DMS 273 treated with DMSO at 0.1 percent for 48 hours (cell line): ENCODE measurements at regions not wholly inside any gene's neighbourhood (a gene's known extent, or its start where the extent isn't known, plus 50 kb on each side); places are given as distances from the start of the nearest gene placed in this dataset.
A peak's percentile ranks its signal among the peaks of the same experiment; 100 is the strongest.
"Not testable (repeated sequence)": the region's sequence is repeated elsewhere in the genome, so short reads cannot be mapped to it uniquely, and the experiment has no call there.

Experiments used
- DNase-seq: peaks from one replicate; lab custom pipeline; 2025; lab: John Stamatoyannopoulos, UW

- DNase-seq = no peak
These were observed 91.6 kb downstream of the CMC2 start for GRCh38 chr16:80915079-80915450.

DNA sequence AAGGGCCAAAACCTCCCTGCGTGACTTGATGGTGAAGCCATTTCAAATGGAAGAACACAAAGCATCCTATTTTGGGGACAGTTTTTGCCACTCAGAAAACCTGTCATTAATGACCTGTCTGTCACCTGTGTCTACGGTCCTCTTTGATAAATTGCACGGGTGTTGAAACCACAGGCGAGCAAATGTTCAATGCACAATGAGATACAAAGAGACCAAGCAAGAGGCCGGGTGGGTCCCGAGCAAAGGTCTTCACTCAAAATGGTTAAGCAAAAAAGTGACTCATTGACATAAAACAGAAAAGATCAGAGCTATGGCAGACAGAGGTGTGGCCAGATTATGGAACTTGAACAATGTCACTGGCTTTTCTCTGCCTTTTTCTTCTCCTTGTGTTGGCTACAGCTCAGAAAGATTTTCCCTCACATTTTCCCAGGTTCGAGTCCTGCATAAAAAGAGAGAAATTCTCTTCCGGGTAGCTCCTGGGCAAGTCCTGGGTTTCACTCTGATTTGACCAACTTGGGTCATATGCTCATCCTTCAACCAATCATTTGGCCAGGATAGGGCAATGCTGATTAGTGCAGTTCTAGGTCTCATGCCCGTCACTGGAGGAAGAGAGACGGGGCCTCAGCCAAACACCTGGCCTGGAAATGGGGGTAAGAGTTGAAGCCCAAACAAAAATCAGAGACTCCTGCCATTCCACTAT is 92.2 kb downstream of the CMC2 start:
- DNase-seq = no peak

GRCh38 chr16:80913397-80913796 is 93.3 kb downstream of the CMC2 start:
- DNase-seq = no peak

DNA sequence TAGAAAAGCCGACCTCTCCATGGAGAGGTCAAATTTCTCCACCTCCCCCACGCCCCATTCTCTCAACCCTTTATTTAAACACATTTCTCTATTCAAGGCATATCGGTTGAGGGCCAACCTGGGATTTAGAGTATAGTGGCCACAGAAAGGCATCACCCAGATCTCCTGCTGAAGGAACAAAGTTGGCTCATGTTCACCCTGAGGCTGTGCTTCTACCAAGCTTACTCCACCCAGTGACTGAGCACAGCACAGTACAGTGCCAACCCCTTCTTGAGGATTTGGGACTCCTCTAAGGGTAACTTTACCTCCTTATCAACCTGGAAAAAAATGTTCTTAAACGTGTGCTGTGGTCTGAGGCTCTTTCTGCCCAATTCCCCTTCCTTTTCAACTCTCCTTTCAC is 94.0 kb downstream of the CMC2 start:
- no peak for DNase-seq

GRCh38 chr16:80910434-80910833 is 96.3 kb downstream of the CMC2 start:
- DNase-seq = no peak

DNA sequence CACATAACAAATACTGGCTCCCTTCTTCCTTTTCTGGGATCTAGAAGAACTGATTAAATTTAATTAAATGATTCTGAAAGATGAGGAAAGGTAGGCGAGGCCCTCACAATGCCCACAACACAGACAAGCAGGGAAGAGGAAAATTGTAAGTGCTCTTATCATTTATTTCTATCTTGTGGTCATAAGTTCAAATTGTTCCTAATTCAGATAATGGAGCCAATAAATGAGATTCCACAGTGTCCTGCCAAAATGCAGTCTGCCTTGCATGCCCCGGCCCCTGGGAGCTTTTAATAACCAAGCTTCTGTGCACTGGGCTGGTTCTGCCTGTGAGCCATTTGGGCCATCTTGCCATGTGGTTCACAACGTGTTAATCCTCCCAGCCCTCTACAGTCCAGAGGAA is 97.0 kb downstream of the CMC2 start:
- DNase-seq = no peak

GRCh38 chr16:80906169-80906568 is 100.5 kb downstream of the CMC2 start:
- DNase-seq = not testable (repeated sequence)

- DNase-seq = no peak
These were observed 99.2 kb upstream of the CDYL2 start for GRCh38 chr16:80903616-80904015.

- DNase-seq = no peak
These were observed 98.1 kb upstream of the CDYL2 start for GRCh38 chr16:80902306-80903110.

GRCh38 chr16:80900593-80900954 is 96.2 kb upstream of the CDYL2 start:
- no peak for DNase-seq

- no peak for DNase-seq
These were observed 95.6 kb upstream of the CDYL2 start for GRCh38 chr16:80899809-80900592.

GRCh38 chr16:80896776-80897175 is 92.4 kb upstream of the CDYL2 start:
- no peak for DNase-seq

GRCh38 chr16:80894091-80894490 is 89.7 kb upstream of the CDYL2 start:
- DNase-seq = no peak

DNA sequence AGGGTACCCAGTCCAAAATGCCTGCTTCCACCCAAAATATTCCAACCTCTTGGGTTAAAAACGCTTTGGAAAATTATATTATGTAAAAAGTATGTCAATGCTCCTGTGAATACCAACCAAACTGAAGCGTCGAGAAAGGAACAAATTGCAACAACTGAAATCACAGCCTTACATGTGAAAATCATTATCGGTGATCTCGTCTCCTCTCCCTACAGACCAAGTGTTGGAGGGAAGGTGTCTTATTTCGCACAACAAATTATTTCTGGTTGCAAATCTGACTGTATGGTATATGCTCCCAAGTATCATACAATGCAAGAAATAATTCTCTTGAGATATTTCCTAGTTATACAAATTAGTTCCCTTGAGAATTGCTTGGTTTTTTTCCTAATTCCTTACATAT is 89.3 kb upstream of the CDYL2 start:
- DNase-seq = peak; percentile 2

- DNase-seq = not testable (repeated sequence)
These were observed 88.0 kb upstream of the CDYL2 start for GRCh38 chr16:80892395-80892794.

- no peak for DNase-seq
These were observed 85.5 kb upstream of the CDYL2 start for GRCh38 chr16:80889779-80890359.

- no peak for DNase-seq
These were observed 82.7 kb upstream of the CDYL2 start for GRCh38 chr16:80887062-80887461.

- no peak for DNase-seq
These were observed 79.4 kb upstream of the CDYL2 start for GRCh38 chr16:80883816-80884215.

- DNase-seq = no peak
These were observed 78.8 kb upstream of the CDYL2 start for GRCh38 chr16:80883159-80883642.

DNA sequence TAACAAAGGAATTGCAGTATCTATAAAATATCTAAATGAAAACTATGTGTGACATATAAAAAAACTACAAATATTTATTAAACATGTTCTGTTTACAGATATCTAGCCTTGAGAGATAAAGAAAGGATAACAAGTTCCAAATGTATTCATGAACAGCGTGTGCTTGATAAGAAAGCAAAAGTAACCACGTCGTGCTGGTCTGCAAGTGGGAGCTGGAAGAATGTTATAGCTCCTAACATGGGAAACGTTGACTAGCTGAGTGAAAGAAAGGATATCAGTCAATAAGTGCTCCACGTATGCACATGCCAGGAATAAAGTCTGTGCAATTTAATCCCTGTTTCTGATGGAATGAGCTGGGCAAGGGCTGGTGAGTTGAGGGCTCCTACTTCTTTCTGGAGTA is 71.2 kb upstream of the CDYL2 start:
- no peak for DNase-seq

DNA sequence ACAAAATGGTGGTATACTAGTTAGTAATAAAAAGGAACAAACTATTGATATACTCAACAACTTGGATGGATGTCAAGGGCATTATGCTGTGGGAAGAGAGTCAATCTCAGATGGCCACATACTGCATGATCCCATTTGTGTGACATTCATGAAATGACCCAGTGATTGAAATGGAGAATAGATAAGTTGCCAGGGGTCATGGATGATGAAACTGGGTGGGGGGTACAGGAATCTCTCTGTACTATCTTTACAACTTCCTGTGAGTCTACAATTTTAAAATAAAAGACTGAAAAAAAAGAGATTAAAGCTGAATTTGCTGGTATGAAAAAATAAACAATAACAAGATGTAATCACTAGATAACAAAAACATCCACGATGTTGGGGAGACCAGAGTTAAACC is 70.5 kb upstream of the CDYL2 start:
- DNase-seq = no peak

DNA sequence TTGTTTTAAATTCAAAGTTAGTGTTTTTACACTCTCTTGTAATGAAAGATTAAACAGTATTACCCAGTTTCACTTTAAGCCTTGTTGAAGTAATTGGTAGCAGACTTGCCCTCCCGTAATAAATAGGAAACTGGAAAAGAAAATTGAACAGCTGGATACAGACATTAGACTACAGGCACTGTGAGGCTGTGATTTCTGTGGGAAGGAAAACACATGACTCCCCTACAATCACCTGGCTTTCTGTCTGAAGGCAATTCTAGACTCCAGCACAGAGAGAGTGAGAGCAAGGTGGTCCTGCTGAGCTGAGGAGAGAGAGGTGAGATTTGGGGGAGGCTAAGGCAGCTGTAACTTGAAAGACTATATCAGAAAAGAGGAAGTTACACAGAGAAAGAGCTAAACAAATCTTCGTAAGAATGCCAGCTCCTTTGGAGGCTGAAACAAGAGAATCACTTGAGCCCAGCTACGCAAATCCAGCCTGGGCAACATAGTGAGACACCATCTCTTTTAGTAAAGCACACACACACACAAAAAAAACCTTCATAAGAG is 57.8 kb upstream of the CDYL2 start:
- no peak for DNase-seq
